ENCODE measurements at regions not wholly inside any gene's neighbourhood (a gene's known extent, or its start where the extent isn't known, plus 50 kb on each side); places are given as distances from the start of the nearest gene placed in this dataset.

DNA sequence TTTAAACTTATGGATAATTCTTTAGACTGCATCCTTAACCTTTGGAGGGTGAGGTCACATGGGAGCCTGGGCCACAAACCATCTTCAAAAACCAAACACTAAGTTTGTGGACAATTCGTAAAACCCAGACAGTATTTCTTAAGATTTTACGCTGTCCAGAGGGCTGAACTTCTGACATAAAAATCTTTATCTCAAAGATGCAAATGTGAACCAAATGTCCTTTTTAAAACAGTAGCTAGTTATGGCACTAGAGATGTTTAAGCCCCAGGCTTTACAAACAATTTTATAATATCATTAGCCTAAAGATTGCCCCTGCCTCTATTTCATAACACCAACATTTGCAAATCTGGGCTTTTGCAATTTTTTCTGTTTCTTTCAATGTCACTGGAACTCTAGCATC is 287.2 kb downstream of the SATB1 start:
- intact Hi-C loops (cut with micrococcal nuclease; ENCODE audit: unreplicated experiment) = no loop called here
- TF ChIP-seq EZH2phosphoT487 (IDR thresholded peaks at IDR 0.05; ENCODE audit: borderline replicate concordance, low read depth, low read length) = no peak
- Histone ChIP-seq H3K4me1 (ENCODE audit: insufficient read depth, low read length, poor library complexity, severe bottlenecking) (no peaks in the 10 kb centered on the region), H3K36me3 (ENCODE audit: insufficient read depth, low read length) (no peaks in the 10 kb centered on the region), H3K9me3 (ENCODE audit: low read length) (no peaks in the 10 kb centered on the region), H3K4me2 (ENCODE audit: low read length) (no peak overlapping the region), H4K20me1 (ENCODE audit: insufficient read depth, low read length) (no peaks in the 10 kb centered on the region), H3K79me2 (ENCODE audit: insufficient read depth, low read depth, low read length) (no peaks in the 10 kb centered on the region), H3K27ac (ENCODE audit: low read depth, low read length, poor library complexity, severe bottlenecking) (no peak overlapping the region), H3K9me2 (ENCODE audit: insufficient read depth, low read length) (no peaks in the 10 kb centered on the region), H2AFZ (ENCODE audit: low read length) (no peak overlapping the region; the same call in 1 of the 2 replicates), H3K4me3 (ENCODE audit: low read depth, low read length, poor library complexity, severe bottlenecking) (no peak overlapping the region)
- BruUV-seq (replicated peaks) = no TSS peak
- DNase-seq (ENCODE audit: low spot score) = no peak
- ChIA-PET CTCF (ENCODE audit: unreplicated experiment) (no interaction called here), POLR2A (no interaction called here)

DNA sequence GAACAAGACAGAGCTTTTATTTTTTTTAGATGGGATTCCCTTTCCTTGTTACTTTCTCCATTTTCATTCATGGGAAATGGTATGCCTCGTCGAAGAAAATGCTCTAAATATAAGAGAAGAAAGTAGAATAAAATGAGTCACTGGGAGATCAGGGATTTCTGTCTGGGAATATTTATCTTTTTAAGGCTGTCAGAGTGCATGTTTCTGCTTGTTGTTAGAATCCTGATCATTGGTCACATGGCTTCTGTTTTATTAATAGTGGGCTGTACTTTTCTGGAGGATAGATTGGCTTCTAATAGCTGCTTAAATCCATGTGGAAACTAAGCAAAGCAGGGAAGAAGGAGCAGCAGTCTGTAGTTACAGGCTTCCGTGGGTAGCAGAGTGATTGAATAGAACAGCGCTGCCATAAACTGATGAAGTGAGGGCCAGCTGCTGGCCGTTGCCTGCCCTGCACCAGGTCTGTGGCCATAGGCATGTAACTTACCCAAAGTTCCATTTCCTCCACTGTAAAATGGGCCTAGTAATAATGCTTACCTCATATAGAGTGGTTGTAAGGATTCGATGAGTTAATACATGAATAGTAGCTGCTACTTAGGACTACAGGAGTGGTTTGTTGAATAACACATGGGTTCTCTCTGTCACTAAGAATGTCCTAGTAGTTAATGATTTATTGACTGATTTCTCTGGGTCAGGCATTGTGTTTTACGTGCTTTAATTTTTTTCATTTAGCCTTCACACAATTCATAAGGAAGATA is 289.9 kb downstream of the SATB1 start:
- Histone ChIP-seq H3K79me2 (ENCODE audit: insufficient read depth, low read depth, low read length) (no peaks in the 10 kb centered on the region), H3K9me3 (ENCODE audit: low read length) (no peaks in the 10 kb centered on the region), H3K4me1 (ENCODE audit: insufficient read depth, low read length, poor library complexity, severe bottlenecking) (no peaks in the 10 kb centered on the region), H4K20me1 (ENCODE audit: insufficient read depth, low read length) (no peaks in the 10 kb centered on the region), H3K9me2 (ENCODE audit: insufficient read depth, low read length) (no peaks in the 10 kb centered on the region), H3K4me3 (ENCODE audit: low read depth, low read length, poor library complexity, severe bottlenecking) (no peak overlapping the region), H3K27ac (ENCODE audit: low read depth, low read length, poor library complexity, severe bottlenecking) (no peak overlapping the region), H3K4me2 (ENCODE audit: low read length) (no peak overlapping the region), H2AFZ (ENCODE audit: low read length) (no peak overlapping the region), H3K36me3 (ENCODE audit: insufficient read depth, low read length) (no peaks in the 10 kb centered on the region)
- ChIA-PET POLR2A (interaction anchor here (0.5 kb wide), 2 partner anchors 29 to 40 kb away, joined by 3 read pairs; no protein-coding TSS in a partner anchor), CTCF (ENCODE audit: unreplicated experiment) (no interaction called here)
- no TSS peak for BruUV-seq (replicated peaks)
- DNase-seq (ENCODE audit: low spot score) = no peak
- intact Hi-C loops (cut with micrococcal nuclease; ENCODE audit: unreplicated experiment) = no loop called here
- TF ChIP-seq EZH2phosphoT487 (IDR thresholded peaks at IDR 0.05; ENCODE audit: borderline replicate concordance, low read depth, low read length) = no peak
- TF ChIP-seq, protein P1, sequence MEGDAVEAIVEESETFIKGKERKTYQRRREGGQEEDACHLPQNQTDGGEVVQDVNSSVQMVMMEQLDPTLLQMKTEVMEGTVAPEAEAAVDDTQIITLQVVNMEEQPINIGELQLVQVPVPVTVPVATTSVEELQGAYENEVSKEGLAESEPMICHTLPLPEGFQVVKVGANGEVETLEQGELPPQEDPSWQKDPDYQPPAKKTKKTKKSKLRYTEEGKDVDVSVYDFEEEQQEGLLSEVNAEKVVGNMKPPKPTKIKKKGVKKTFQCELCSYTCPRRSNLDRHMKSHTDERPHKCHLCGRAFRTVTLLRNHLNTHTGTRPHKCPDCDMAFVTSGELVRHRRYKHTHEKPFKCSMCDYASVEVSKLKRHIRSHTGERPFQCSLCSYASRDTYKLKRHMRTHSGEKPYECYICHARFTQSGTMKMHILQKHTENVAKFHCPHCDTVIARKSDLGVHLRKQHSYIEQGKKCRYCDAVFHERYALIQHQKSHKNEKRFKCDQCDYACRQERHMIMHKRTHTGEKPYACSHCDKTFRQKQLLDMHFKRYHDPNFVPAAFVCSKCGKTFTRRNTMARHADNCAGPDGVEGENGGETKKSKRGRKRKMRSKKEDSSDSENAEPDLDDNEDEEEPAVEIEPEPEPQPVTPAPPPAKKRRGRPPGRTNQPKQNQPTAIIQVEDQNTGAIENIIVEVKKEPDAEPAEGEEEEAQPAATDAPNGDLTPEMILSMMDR (conservative IDR thresholded peaks at IDR 0.05; ENCODE audit: low read length) = no peak

DNA sequence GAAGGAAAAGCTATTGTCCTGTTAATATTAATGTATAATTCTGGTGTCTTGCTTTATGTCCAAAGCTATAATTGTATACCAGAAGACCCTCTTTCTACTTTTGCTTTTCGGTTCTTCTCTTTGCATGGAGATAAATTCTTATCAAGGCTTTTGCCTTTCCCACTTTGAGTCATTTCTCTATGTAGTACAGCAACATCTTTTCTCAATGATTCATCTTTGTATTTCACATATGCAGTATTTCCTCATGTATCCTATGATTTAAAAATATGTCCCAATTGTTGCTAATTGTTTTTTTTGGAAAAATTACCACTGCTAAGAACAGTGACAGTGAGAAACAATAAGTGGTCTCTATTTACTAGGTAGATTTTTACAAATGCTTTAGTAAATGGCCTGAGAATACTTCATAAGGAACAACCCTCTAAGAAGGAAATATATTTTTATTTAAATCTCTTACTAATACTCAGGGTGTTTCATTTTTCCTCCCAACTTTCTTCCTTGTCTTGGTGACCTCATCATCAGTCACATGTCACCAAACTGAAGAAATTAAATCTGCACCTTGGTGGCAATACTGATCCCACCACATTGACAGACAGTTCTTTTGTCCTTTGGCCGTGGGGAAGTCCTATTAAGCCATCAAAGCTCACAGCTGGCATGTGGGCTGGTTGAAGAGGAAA is 290.6 kb downstream of the SATB1 start:
- H3K4me3 ChIP-seq (ENCODE audit: low read depth, low read length, poor library complexity, severe bottlenecking) = no peak overlapping the region
- no peaks in the 10 kb centered on the region for H3K4me1 ChIP-seq (ENCODE audit: insufficient read depth, low read length, poor library complexity, severe bottlenecking)
- ChIA-PET CTCF (ENCODE audit: unreplicated experiment) (no interaction called here), POLR2A (interaction anchor here (0.5 kb wide), 2 partner anchors 28 to 41 kb away, joined by 3 read pairs; no protein-coding TSS in a partner anchor)
- BruUV-seq (replicated peaks) = no TSS peak
- no peaks in the 10 kb centered on the region for H4K20me1 ChIP-seq (ENCODE audit: insufficient read depth, low read length)
- no peaks in the 10 kb centered on the region for H3K9me3 ChIP-seq (ENCODE audit: low read length)
- no peaks in the 10 kb centered on the region for H3K79me2 ChIP-seq (ENCODE audit: insufficient read depth, low read depth, low read length)
- no peak for DNase-seq (ENCODE audit: low spot score)
- H3K27ac ChIP-seq (ENCODE audit: low read depth, low read length, poor library complexity, severe bottlenecking) = no peak overlapping the region
- H3K9me2 ChIP-seq (ENCODE audit: insufficient read depth, low read length) = no peaks in the 10 kb centered on the region
- no peaks in the 10 kb centered on the region for H3K36me3 ChIP-seq (ENCODE audit: insufficient read depth, low read length)
- TF ChIP-seq, protein P1 (conservative IDR thresholded peaks at IDR 0.05; ENCODE audit: low read length) = no peak
- TF ChIP-seq EZH2phosphoT487 (IDR thresholded peaks at IDR 0.05; ENCODE audit: borderline replicate concordance, low read depth, low read length) = no peak
- no peak overlapping the region for H2AFZ ChIP-seq (ENCODE audit: low read length)
- intact Hi-C loops (cut with micrococcal nuclease; ENCODE audit: unreplicated experiment) = no loop called here
- H3K4me2 ChIP-seq (ENCODE audit: low read length) = no peak overlapping the region
